ENCODE measurements at regions not wholly inside any gene's neighbourhood (a gene's known extent, or its start where the extent isn't known, plus 50 kb on each side); places are given as distances from the start of the nearest gene placed in this dataset.
A peak's percentile ranks its signal among the peaks of the same experiment; 100 is the strongest.

- FAIRE-seq (no peak), DNase-seq (ENCODE audit: low spot score) (no peak)
Measured at GRCh38 chr1:185512442-185512841, 195.4 kb upstream of the IVNS1ABP start.

DNA sequence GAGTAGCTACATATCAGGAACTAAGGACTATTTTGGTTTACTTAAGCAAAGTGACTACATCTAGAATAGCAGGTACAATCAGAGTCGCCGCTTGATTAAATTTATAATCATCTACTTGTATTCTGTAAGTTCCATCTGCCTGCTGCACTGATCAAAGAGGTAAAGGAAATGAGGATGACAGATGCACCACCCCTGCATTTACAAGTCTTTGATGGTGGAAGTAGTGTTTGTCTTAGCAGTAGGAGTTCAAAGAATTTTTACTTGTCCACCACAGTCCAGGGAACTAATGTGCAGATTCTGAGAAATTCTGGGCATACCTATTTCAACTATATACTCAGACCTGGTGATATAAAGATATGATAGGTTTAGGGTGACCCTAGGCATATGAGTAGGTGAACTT is 184.1 kb upstream of the IVNS1ABP start:
- DNase-seq (ENCODE audit: low spot score) (no peak), FAIRE-seq (no peak)

- peak; percentile 65 for DNase-seq (ENCODE audit: low spot score)
Measured at GRCh38 chr1:185500001-185500626, 183.1 kb upstream of the IVNS1ABP start.

GRCh38 chr1:185498207-185498606 is 181.2 kb upstream of the IVNS1ABP start:
- no peak for FAIRE-seq
- DNase-seq (ENCODE audit: low spot score), result no peak

More at GRCh38 chr1:185500001-185500626, 183.1 kb upstream of the IVNS1ABP start:
- peak; percentile 70 for FAIRE-seq

- FAIRE-seq (no peak), DNase-seq (ENCODE audit: low spot score) (no peak)
Measured at GRCh38 chr1:185497177-185497576, 180.1 kb upstream of the IVNS1ABP start.

DNA sequence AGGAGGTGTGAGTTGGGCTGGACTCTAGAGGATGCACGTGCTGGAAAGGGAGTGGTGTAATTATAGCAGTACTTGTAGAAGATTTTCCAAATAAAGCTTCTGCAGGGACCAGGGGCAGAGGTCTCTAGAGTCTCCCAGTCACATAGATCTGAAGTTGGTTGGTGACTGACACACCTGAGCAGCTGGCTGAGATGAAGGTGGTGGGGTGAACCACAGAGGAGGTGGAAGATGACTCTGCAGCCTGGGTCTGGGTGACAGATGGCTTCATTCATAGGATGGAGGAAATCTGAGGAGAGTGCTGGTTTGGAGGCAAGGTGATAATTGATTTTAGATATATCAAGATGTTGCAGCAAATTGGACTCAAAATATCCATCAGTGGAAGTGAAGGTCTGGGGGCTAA is 178.9 kb upstream of the IVNS1ABP start:
- DNase-seq (ENCODE audit: low spot score), result no peak
- FAIRE-seq, result no peak

GRCh38 chr1:185495007-185495406 is 178.0 kb upstream of the IVNS1ABP start:
- DNase-seq (ENCODE audit: low spot score) (no peak), FAIRE-seq (no peak)

GRCh38 chr1:185492089-185492825 is 175.2 kb upstream of the IVNS1ABP start:
- DNase-seq (ENCODE audit: low spot score) (no peak), FAIRE-seq (no peak)

DNA sequence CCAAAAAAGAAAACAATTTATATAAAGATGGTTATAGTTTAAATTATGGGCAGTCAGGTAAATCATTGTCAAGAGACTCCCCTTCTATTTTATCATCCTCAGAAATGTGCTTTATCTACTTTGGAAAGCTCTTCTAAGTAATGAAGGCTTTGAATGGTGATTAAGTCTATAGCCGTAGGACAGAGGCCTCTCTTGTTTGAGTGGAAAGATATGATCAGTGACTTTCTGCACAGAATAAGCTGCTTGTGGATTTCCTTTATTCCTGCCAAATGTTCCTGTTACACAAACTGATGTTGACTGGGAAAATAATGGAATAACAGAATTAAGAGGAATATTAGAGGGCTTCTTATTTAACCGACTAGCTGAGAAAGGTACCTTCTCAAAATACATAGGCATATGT is 174.6 kb upstream of the IVNS1ABP start:
- no peak for FAIRE-seq

GRCh38 chr1:185490924-185491323 is 173.9 kb upstream of the IVNS1ABP start:
- FAIRE-seq (no peak), DNase-seq (ENCODE audit: low spot score) (no peak)

More for the DNA sequence above, 174.6 kb upstream of the IVNS1ABP start:
- no peak for DNase-seq (ENCODE audit: low spot score)

DNA sequence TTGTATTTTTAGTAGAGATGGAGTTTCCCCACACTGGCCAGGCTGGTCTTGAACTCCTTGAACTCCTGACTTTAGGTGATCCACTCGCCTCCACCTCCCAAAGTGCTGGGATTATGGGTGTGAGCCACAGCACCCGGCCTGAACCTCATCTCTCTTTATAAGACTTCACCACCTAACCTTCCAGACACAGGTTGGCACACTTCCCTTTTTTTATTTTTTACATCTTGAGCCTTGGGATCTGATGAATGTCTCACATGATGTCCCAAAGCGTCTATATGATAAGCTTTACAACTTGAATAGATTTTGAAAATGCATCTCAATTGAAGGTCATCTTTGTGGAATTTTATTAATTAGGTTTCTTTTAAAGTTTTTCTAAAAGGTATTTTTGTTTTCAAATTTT is 172.4 kb upstream of the IVNS1ABP start:
- FAIRE-seq, result no peak

GRCh38 chr1:185488808-185489207 is 171.8 kb upstream of the IVNS1ABP start:
- DNase-seq (ENCODE audit: low spot score) (no peak), FAIRE-seq (no peak)

More for the DNA sequence above, 172.4 kb upstream of the IVNS1ABP start:
- DNase-seq (ENCODE audit: low spot score), result no peak

DNA sequence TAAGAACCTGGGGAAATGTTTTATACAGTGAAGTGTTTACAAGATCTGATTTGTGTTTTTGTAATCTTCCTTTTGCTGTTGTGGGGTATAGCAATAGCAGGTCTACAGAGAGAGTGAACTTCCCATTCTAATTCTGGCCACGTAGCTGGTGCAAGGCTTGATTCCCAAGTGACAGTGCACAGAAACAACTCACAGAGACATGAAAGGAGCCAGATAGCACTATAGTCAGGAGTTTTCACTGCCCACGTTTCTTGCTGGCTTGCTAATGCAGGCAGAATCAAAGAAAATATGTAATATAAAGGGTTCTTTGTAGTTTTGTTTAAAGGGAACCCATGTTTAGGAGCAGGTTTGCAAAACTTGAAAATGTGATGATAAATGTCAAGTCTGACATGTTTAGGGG is 170.9 kb upstream of the IVNS1ABP start:
- no peak for DNase-seq (ENCODE audit: low spot score)
- FAIRE-seq, result no peak

DNA sequence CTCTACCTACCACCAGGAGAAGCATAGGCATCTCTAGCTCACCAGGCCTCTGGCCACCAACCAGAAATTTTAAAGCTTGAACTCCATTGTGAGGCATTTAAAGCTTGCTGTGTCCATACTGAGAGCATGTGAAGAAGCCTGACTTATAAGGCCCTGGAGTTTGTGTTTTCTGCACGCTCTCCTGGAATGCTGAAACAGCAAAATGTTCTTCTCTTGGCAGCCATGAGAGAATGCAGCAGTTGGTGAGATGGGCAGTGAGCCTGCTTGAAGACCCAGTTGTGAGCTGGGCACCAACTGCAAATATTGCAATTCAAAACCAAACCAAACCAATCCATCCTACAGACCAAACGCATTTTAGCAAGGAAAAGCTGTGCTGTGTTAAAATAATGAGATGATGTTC is 170.0 kb upstream of the IVNS1ABP start:
- FAIRE-seq (no peak), DNase-seq (ENCODE audit: low spot score) (no peak)

DNA sequence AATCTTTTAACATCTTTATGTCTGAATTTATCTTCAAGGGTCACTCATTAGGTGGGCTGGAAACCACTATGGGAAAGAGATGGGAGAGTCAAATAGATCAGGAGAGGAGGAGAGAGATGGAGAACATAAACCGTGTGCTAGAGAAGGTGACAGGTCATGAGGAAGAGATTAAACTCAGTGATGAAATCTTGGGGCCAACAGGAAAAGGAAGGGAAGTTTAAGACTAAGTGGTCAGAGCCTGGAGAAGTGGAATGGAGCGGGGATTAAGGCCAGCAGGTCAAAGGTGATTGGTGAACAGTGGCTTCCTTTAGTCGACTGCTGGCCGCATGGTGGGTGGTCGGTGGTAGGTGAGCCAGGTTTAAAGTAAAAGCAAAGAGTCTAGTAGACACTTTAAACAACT is 169.3 kb upstream of the IVNS1ABP start:
- no peak for DNase-seq (ENCODE audit: low spot score)
- no peak for FAIRE-seq

DNA sequence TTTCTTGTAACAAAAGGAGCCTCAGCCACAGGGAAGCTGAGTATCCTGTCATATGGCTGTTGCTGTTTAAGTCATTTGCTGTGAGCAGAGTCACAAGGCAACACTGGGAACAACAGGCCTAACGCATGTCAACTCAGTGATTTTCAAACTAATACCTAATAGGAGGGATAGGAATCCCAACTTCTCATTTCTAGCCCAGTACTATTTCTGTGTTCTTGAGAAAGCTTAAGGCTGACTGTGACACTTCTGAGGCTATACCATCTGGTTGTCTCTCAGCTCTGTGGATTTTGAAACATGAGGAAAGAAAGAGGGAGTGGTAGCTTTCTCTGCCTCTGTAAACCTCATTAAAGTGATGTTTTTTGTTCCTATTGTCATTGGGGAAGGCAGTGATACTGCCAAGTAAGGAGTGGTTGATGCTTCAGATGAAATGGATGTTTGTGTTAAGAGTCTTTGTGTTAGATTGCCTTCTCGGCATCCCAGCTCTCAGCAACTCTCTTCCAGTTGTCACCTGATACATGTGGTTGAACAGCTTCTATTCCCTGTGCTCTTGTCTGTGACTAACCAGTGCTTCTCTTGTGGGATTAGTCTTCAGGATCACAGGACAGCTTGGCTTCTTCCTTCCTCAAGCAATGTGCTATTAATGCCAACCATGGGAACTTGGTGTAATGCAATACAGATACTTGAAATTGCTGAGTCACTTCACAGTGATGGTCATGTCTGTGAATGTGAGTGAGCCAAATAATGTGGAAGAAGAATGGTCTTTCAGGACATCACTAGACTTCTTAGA is 166.8 kb upstream of the IVNS1ABP start:
- no peak for FAIRE-seq
- peak; percentile 30 for DNase-seq (ENCODE audit: low spot score)

DNA sequence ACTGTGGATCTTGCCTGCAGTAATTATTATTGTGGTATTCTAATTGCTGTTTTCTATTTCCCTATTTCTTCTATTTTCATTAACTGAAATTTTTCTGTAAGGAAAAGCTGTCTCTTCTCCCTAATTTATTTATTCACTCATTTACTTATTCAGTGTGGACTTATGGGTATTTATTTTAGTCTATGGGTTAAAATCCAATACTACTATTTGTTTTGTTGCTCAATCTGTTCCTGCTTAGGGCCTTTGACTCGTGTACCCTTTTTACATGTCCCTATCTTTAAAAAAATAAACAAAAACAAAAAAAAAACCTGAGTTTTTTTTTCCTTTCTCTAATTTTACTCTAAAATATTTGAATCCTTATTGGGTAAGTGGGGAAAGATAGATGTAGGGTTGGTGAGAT is 166.2 kb upstream of the IVNS1ABP start:
- no peak for FAIRE-seq
- no peak for DNase-seq (ENCODE audit: low spot score)

DNA sequence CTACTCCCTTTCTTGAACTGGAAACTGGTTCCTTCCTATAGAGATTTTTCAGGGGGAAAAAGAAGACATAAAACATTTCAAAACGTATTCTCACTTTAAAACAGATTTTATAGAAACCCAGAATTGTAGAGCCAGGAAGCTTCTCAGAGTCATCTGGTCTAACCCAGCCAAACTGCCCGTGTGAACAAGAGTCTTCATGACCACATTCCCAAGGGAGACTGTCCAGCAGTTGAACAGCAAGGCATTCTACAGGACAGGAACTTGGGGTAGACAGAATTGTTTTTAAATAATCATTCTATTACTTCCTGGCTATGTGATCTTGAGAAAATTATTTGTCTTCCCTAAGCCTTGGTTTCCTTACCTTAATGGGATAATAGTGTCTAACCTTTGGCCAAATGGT is 163.5 kb upstream of the IVNS1ABP start:
- DNase-seq (ENCODE audit: low spot score), result no peak
- FAIRE-seq, result no peak

- DNase-seq (ENCODE audit: low spot score) (no peak), FAIRE-seq (no peak)
Measured at GRCh38 chr1:185479796-185480195, 162.8 kb upstream of the IVNS1ABP start.

GRCh38 chr1:185478877-185479276 is 161.8 kb upstream of the IVNS1ABP start:
- DNase-seq (ENCODE audit: low spot score), result no peak
- FAIRE-seq, result no peak

GRCh38 chr1:185477638-185478580 is 160.9 kb upstream of the IVNS1ABP start:
- no peak for DNase-seq (ENCODE audit: low spot score)
- FAIRE-seq, result no peak
